ENCODE measurements at regions not wholly inside any gene's neighbourhood (a gene's known extent, or its start where the extent isn't known, plus 50 kb on each side); places are given as distances from the start of the nearest gene placed in this dataset.

- intact Hi-C loops (cut with micrococcal nuclease; ENCODE audit: unreplicated experiment), result no loop called here
- no peak overlapping the region for H3K4me2 ChIP-seq (ENCODE audit: low read length)
Observed at GRCh38 chr1:234971586-234972297, 156.9 kb downstream of the TOMM20 start.

GRCh38 chr1:234970731-234971476 is 157.7 kb downstream of the TOMM20 start:
- intact Hi-C loops (cut with micrococcal nuclease; ENCODE audit: unreplicated experiment), result no loop called here
- H3K4me2 ChIP-seq (ENCODE audit: low read length), result no peak overlapping the region
- no peak overlapping the region for H3K4me3 ChIP-seq (ENCODE audit: low read depth, low read length, poor library complexity, severe bottlenecking)
- ChIA-PET POLR2A (interaction anchor here (0.6 kb wide), 1 partner anchor 192 kb away, joined by 5 read pairs; no protein-coding TSS in a partner anchor), CTCF (ENCODE audit: unreplicated experiment) (no interaction called here)
- H3K36me3 ChIP-seq (ENCODE audit: insufficient read depth, low read length), result no peaks in the 10 kb centered on the region
- H4K20me1 ChIP-seq (ENCODE audit: insufficient read depth, low read length), result no peaks in the 10 kb centered on the region
- H3K27ac ChIP-seq (ENCODE audit: low read depth, low read length, poor library complexity, severe bottlenecking), result no peak overlapping the region
- TF ChIP-seq EZH2phosphoT487 (IDR thresholded peaks at IDR 0.05; ENCODE audit: borderline replicate concordance, low read depth, low read length) (no peak), CTCF (conservative IDR thresholded peaks at IDR 0.05; ENCODE audit: low read length) (no peak)
- no peaks in the 10 kb centered on the region for H3K9me3 ChIP-seq (ENCODE audit: low read length)
- H3K79me2 ChIP-seq (ENCODE audit: insufficient read depth, low read depth, low read length), result no peaks in the 10 kb centered on the region
- H3K4me1 ChIP-seq (ENCODE audit: insufficient read depth, low read length, poor library complexity, severe bottlenecking), result peaks cover 62% of the 10 kb centered on the region
- peak overlapping the region; percentile 15; the same call in 1 of the 2 replicates for H2AFZ ChIP-seq (ENCODE audit: low read length)
- BruUV-seq (replicated peaks), result no TSS peak
- DNase-seq (ENCODE audit: low spot score), result no peak
- H3K9me2 ChIP-seq (ENCODE audit: insufficient read depth, low read length), result no peaks in the 10 kb centered on the region

More at GRCh38 chr1:234971586-234972297, 156.9 kb downstream of the TOMM20 start:
- Histone ChIP-seq H4K20me1 (ENCODE audit: insufficient read depth, low read length) (no peaks in the 10 kb centered on the region), H3K79me2 (ENCODE audit: insufficient read depth, low read depth, low read length) (no peaks in the 10 kb centered on the region), H3K9me3 (ENCODE audit: low read length) (no peaks in the 10 kb centered on the region), H3K36me3 (ENCODE audit: insufficient read depth, low read length) (no peaks in the 10 kb centered on the region), H3K27ac (ENCODE audit: low read depth, low read length, poor library complexity, severe bottlenecking) (no peak overlapping the region), H3K4me3 (ENCODE audit: low read depth, low read length, poor library complexity, severe bottlenecking) (no peak overlapping the region), H3K9me2 (ENCODE audit: insufficient read depth, low read length) (no peaks in the 10 kb centered on the region), H2AFZ (ENCODE audit: low read length) (peak overlapping the region; percentile 15; the same call in 1 of the 2 replicates), H3K4me1 (ENCODE audit: insufficient read depth, low read length, poor library complexity, severe bottlenecking) (peaks cover 67% of the 10 kb centered on the region)
- no peak for DNase-seq (ENCODE audit: low spot score)
- TF ChIP-seq EZH2phosphoT487 (IDR thresholded peaks at IDR 0.05; ENCODE audit: borderline replicate concordance, low read depth, low read length) (no peak), CTCF (conservative IDR thresholded peaks at IDR 0.05; ENCODE audit: low read length) (no peak)
- no TSS peak for BruUV-seq (replicated peaks)
- ChIA-PET POLR2A (interaction anchor here (1.3 kb wide), 1 partner anchor 450 kb away, joined by 4 read pairs; no protein-coding TSS in a partner anchor), CTCF (ENCODE audit: unreplicated experiment) (no interaction called here)

GRCh38 chr1:234970401-234970730 is 158.3 kb downstream of the TOMM20 start:
- peaks cover 66% of the 10 kb centered on the region for H3K4me1 ChIP-seq (ENCODE audit: insufficient read depth, low read length, poor library complexity, severe bottlenecking)
- no peaks in the 10 kb centered on the region for H4K20me1 ChIP-seq (ENCODE audit: insufficient read depth, low read length)
- H3K4me3 ChIP-seq (ENCODE audit: low read depth, low read length, poor library complexity, severe bottlenecking), result no peak overlapping the region
- TF ChIP-seq CTCF (conservative IDR thresholded peaks at IDR 0.05; ENCODE audit: low read length) (no peak), EZH2phosphoT487 (IDR thresholded peaks at IDR 0.05; ENCODE audit: borderline replicate concordance, low read depth, low read length) (no peak)
- DNase-seq (ENCODE audit: low spot score), result no peak
- no peaks in the 10 kb centered on the region for H3K9me2 ChIP-seq (ENCODE audit: insufficient read depth, low read length)
- no peak overlapping the region; the same call in 1 of the 2 replicates for H2AFZ ChIP-seq (ENCODE audit: low read length)
- ChIA-PET POLR2A (interaction anchor here (0.7 kb wide), 1 partner anchor 11 kb away, joined by 3 read pairs; no protein-coding TSS in a partner anchor), CTCF (ENCODE audit: unreplicated experiment) (no interaction called here)
- no peak overlapping the region for H3K4me2 ChIP-seq (ENCODE audit: low read length)
- H3K36me3 ChIP-seq (ENCODE audit: insufficient read depth, low read length), result no peaks in the 10 kb centered on the region
- no peaks in the 10 kb centered on the region for H3K79me2 ChIP-seq (ENCODE audit: insufficient read depth, low read depth, low read length)
- H3K27ac ChIP-seq (ENCODE audit: low read depth, low read length, poor library complexity, severe bottlenecking), result no peak overlapping the region
- BruUV-seq (replicated peaks), result no TSS peak
- H3K9me3 ChIP-seq (ENCODE audit: low read length), result no peaks in the 10 kb centered on the region
- intact Hi-C loops (cut with micrococcal nuclease; ENCODE audit: unreplicated experiment), result no loop called here

All from OCI-LY7 (cell line).